Transverse colon (tissue), 4 donors: ENCODE measurements at regions not wholly inside any gene's neighbourhood (a gene's known extent, or its start where the extent isn't known, plus 50 kb on each side); places are given as distances from the start of the nearest gene placed in this dataset.

Experiments
- CTCF ChIP-seq, 5 experiments: fragments of 200-600 bp in 3 of 5; fragments of 450-650 bp in 2 of 5; sonication (generic) in 3 of 5; IDR thresholded peaks; 1 replicate in 2 of 5; 2 replicates in 3 of 5; pipeline ENCODE4 v1.5.1; 2016 to 2017; ENCODE audit warnings: antibody characterized with exemption in 5 of 5, inconsistent platforms in 3 of 5, mild to moderate bottlenecking in 2 of 5, moderate library complexity in 1 of 5
- POLR2A ChIP-seq: fragments of 450-650 bp; IDR thresholded peaks from one replicate; pipeline ENCODE4 v1.6.1; 2016; ENCODE audit warnings: antibody characterized with exemption, mild to moderate bottlenecking, moderate library complexity
- POLR2AphosphoS5 ChIP-seq, 3 donors: sonication (generic); formaldehyde crosslinking; IDR thresholded peaks; one replicate each; pipeline ENCODE4 v1.6.1; 2016; ENCODE audit warnings: antibody characterized with exemption in 3 of 3

- TF ChIP-seq CTCF (IDR thresholded peaks at IDR 0.05) (no peak), POLR2AphosphoS5 (IDR thresholded peaks at IDR 0.05) (no peak), POLR2A (no peak)
Observed at GRCh38 chr11:38562562-38562961, 1964.5 kb upstream of the RAG2 start.
